ENCODE measurements at regions not wholly inside any gene's neighbourhood (a gene's known extent, or its start where the extent isn't known, plus 50 kb on each side); places are given as distances from the start of the nearest gene placed in this dataset.

- no TSS peak for BruUV-seq (replicated peaks)
- TF ChIP-seq SIN3A (IDR thresholded peaks at IDR 0.05; ENCODE audit: borderline replicate concordance, insufficient read depth, low read depth, low read length) (no peak), TCF7L2 (IDR thresholded peaks at IDR 0.05; ENCODE audit: low read depth, low read length) (no peak), REST (IDR thresholded peaks at IDR 0.05; ENCODE audit: insufficient read depth in 1 of 2, low read depth in 2 of 2, low read length in 1 of 2) (no peak), POLR2AphosphoS5 (IDR thresholded peaks at IDR 0.05; ENCODE audit: low read depth, low read length) (no peak), CTCF (IDR thresholded peaks at IDR 0.05) (no peak)
- no peak overlapping the region for H3K27ac ChIP-seq (ENCODE audit: low read length)
- intact Hi-C loops (cut with micrococcal nuclease; ENCODE audit: unreplicated experiment), result no loop called here
- in situ Hi-C loops (cut with HindIII; ENCODE audit: low pct_unique_long_range_greater_than_20kb, low sequenced_read_pairs), result no loop called here
- DNase-seq (ENCODE audit: low read depth, low spot score) (no peak), ATAC-seq (no peak)
- ChIA-PET POLR2A (no interaction called here), CTCF (no interaction called here)
- no peak overlapping the region for H3K4me3 ChIP-seq (ENCODE audit: low read depth in 2 of 2, low read length in 2 of 2)
- H3K9me3 ChIP-seq (ENCODE audit: control insufficient read depth, insufficient read depth, low read depth, low read length), result no peaks in the 10 kb centered on the region
- H3K36me3 ChIP-seq (ENCODE audit: control insufficient read depth, insufficient read depth, low read length), result no peaks in the 10 kb centered on the region
- H3K27me3 ChIP-seq (ENCODE audit: control insufficient read depth, insufficient read depth, low read length), result no peaks in the 10 kb centered on the region; the same call in 1 of the 2 replicates
- no peaks in the 10 kb centered on the region for H3K4me1 ChIP-seq (ENCODE audit: control insufficient read depth, insufficient read depth, low read length)
These were observed 246.8 kb upstream of the IRX1 start for GRCh38 chr5:3348576-3349535.

GRCh38 chr5:3347741-3348140 is 247.9 kb upstream of the IRX1 start:
- ATAC-seq (no peak), DNase-seq (ENCODE audit: low read depth, low spot score) (no peak)
- TF ChIP-seq TCF7L2 (IDR thresholded peaks at IDR 0.05; ENCODE audit: low read depth, low read length), result no peak
- TF ChIP-seq POLR2AphosphoS5 (IDR thresholded peaks at IDR 0.05; ENCODE audit: low read depth, low read length), result no peak
- TF ChIP-seq CTCF (IDR thresholded peaks at IDR 0.05), result no peak
- no peak for TF ChIP-seq SIN3A (IDR thresholded peaks at IDR 0.05; ENCODE audit: borderline replicate concordance, insufficient read depth, low read depth, low read length)
- TF ChIP-seq REST (IDR thresholded peaks at IDR 0.05; ENCODE audit: insufficient read depth in 1 of 2, low read depth in 2 of 2, low read length in 1 of 2), result no peak
- H3K9me3 ChIP-seq (ENCODE audit: control insufficient read depth, insufficient read depth, low read depth, low read length), result no peaks in the 10 kb centered on the region
- in situ Hi-C loops (cut with HindIII; ENCODE audit: low pct_unique_long_range_greater_than_20kb, low sequenced_read_pairs), result no loop called here
- POLR2A ChIA-PET, result no interaction called here
- no peaks in the 10 kb centered on the region for H3K36me3 ChIP-seq (ENCODE audit: control insufficient read depth, insufficient read depth, low read length)
- no peak overlapping the region for H3K4me3 ChIP-seq (ENCODE audit: low read depth in 2 of 2, low read length in 2 of 2)
- BruUV-seq (replicated peaks), result no TSS peak
- no peaks in the 10 kb centered on the region; the same call in 1 of the 2 replicates for H3K27me3 ChIP-seq (ENCODE audit: control insufficient read depth, insufficient read depth, low read length)
- H3K4me1 ChIP-seq (ENCODE audit: control insufficient read depth, insufficient read depth, low read length), result no peaks in the 10 kb centered on the region
- CTCF ChIA-PET, result no interaction called here
- intact Hi-C loops (cut with micrococcal nuclease; ENCODE audit: unreplicated experiment), result no loop called here
- no peak overlapping the region for H3K27ac ChIP-seq (ENCODE audit: low read length)

Measured in Panc1 (cell line).